ENCODE measurements at regions not wholly inside any gene's neighbourhood (a gene's known extent, or its start where the extent isn't known, plus 50 kb on each side); places are given as distances from the start of the nearest gene placed in this dataset.

GRCh38 chr3:34957677-34958076 lies 681.6 kb upstream of the ARPP21 start:
- 29 to 59% (median 29%) methylated on average over 1 of the region's 1 CpG for WGBS, 3 donors
- intact Hi-C loops (cut with DNase I) = no loop called here
- no peaks in the 10 kb centered on the region for H3K9me3 ChIP-seq

GRCh38 chr3:34969513-34969912 lies 669.8 kb upstream of the ARPP21 start:
- no peaks in the 10 kb centered on the region for H3K36me3 ChIP-seq (ENCODE audit: insufficient read depth in 1 of 2, low read depth in 1 of 2)
- intact Hi-C loops (cut with DNase I) = no loop called here
- DNase-seq (no peak), ATAC-seq (no peak)
- WGBS, 3 donors = 87 to 90% (median 90%) methylated on average over 2 of the region's 2 CpGs
- no peak overlapping the region for H3K4me3 ChIP-seq
- no peaks in the 10 kb centered on the region for H3K4me1 ChIP-seq
- H3K27ac ChIP-seq = no peak overlapping the region
- H3K9me3 ChIP-seq = peaks cover 2% of the 10 kb centered on the region
- H3K27me3 ChIP-seq (ENCODE audit: insufficient read depth in 3 of 3, low read length in 2 of 3) = no peaks in the 10 kb centered on the region
- TF ChIP-seq CTCF (IDR thresholded peaks at IDR 0.05) = no peak

More at GRCh38 chr3:34957677-34958076, 681.6 kb upstream of the ARPP21 start:
- no peak for ATAC-seq
- TF ChIP-seq CTCF (IDR thresholded peaks at IDR 0.05) = no peak
- DNase-seq = no peak
- no peak overlapping the region for H3K27ac ChIP-seq
- H3K4me3 ChIP-seq = no peak overlapping the region
- no peaks in the 10 kb centered on the region for H3K36me3 ChIP-seq (ENCODE audit: insufficient read depth in 1 of 2, low read depth in 1 of 2)
- no peaks in the 10 kb centered on the region for H3K27me3 ChIP-seq (ENCODE audit: insufficient read depth in 3 of 3, low read length in 2 of 3)
- H3K4me1 ChIP-seq = no peaks in the 10 kb centered on the region

- ATAC-seq = no peak
- Histone ChIP-seq H3K36me3 (ENCODE audit: insufficient read depth in 1 of 2, low read depth in 1 of 2) (no peaks in the 10 kb centered on the region), H3K4me3 (no peak overlapping the region), H3K4me1 (no peaks in the 10 kb centered on the region), H3K27ac (no peak overlapping the region), H3K9me3 (peaks cover 15% of the 10 kb centered on the region), H3K27me3 (ENCODE audit: insufficient read depth in 3 of 3, low read length in 2 of 3) (no peaks in the 10 kb centered on the region)
- TF ChIP-seq CTCF (IDR thresholded peaks at IDR 0.05) = no peak
- no peak for DNase-seq
- intact Hi-C loops (cut with DNase I) = no loop called here
These were observed 666.8 kb upstream of the ARPP21 start for GRCh38 chr3:34972481-34972880.

GRCh38 chr3:34973586-34973985 lies 665.7 kb upstream of the ARPP21 start:
- no peak for TF ChIP-seq CTCF (IDR thresholded peaks at IDR 0.05)
- intact Hi-C loops (cut with DNase I) = no loop called here
- no peak for DNase-seq
- Histone ChIP-seq H3K4me3 (no peak overlapping the region), H3K36me3 (ENCODE audit: insufficient read depth in 1 of 2, low read depth in 1 of 2) (no peaks in the 10 kb centered on the region), H3K27me3 (ENCODE audit: insufficient read depth in 3 of 3, low read length in 2 of 3) (no peaks in the 10 kb centered on the region), H3K4me1 (no peaks in the 10 kb centered on the region), H3K27ac (no peak overlapping the region), H3K9me3 (peaks cover 15% of the 10 kb centered on the region)
- ATAC-seq = no peak
- 91 to 98% (median 97%) methylated on average over 1 of the region's 1 CpG for WGBS, 3 donors

- WGBS, 3 donors = 40 to 50% (median 44%) methylated on average over 4 of the region's 4 CpGs
- H3K4me3 ChIP-seq = no peak overlapping the region
- H3K9me3 ChIP-seq = no peaks in the 10 kb centered on the region
- H3K27me3 ChIP-seq (ENCODE audit: insufficient read depth in 3 of 3, low read length in 2 of 3) = no peaks in the 10 kb centered on the region
- TF ChIP-seq CTCF (IDR thresholded peaks at IDR 0.05) = no peak
- no peak overlapping the region for H3K27ac ChIP-seq
- no peak for DNase-seq
- no peaks in the 10 kb centered on the region for H3K4me1 ChIP-seq
- no peaks in the 10 kb centered on the region for H3K36me3 ChIP-seq (ENCODE audit: insufficient read depth in 1 of 2, low read depth in 1 of 2)
- intact Hi-C loops (cut with DNase I) = no loop called here
- no peak for ATAC-seq
These were observed 655.7 kb upstream of the ARPP21 start for GRCh38 chr3:34983631-34984030.
